GM23338 (cell line): ENCODE measurements at regions not wholly inside any gene's neighbourhood (a gene's known extent, or its start where the extent isn't known, plus 50 kb on each side); places are given as distances from the start of the nearest gene placed in this dataset.

ENCODE experiments used
- ATAC-seq: fragments of 200-7000 bp; cut with Tn5 transposase; 3 replicates; pipeline ENCODE4 v1.9.1; 2020
- DNase-seq: peaks from one replicate; pipeline ENCODE4 v3.0.0-alpha.2; 2015; ENCODE audit warnings: low spot score
- H2AFZ ChIP-seq: fragments of 200-600 bp; sonication (generic); 2 replicates; pipeline ENCODE4 v1.8.0; 2016; ENCODE audit warnings: antibody characterized with exemption, mild to moderate bottlenecking, moderate library complexity
- H3F3A ChIP-seq: fragments of 200-600 bp; sonication (generic); replicated peaks from 2 replicates; pipeline ENCODE4 v1.8.0; 2017; ENCODE audit warnings: antibody characterized with exemption, mixed run types, low read depth
- H3K27ac ChIP-seq: fragments of 200-600 bp; sonication (generic); 2 replicates; pipeline ENCODE4 v1.6.1; 2016; ENCODE audit warnings: low read depth
- H3K27me3 ChIP-seq: fragments of 200-600 bp; sonication (generic); 2 replicates; pipeline ENCODE4 v1.8.0; 2016; ENCODE audit warnings: mild to moderate bottlenecking, mixed run types, moderate library complexity; ENCODE audit not compliant: insufficient read depth
- H3K36me3 ChIP-seq: fragments of 200-600 bp; sonication (generic); 2 replicates; pipeline ENCODE4 v1.8.0; 2016; ENCODE audit warnings: mild to moderate bottlenecking; ENCODE audit not compliant: insufficient read depth
- H3K4me1 ChIP-seq: fragments of 200-600 bp; sonication (generic); 2 replicates; pipeline ENCODE4 v1.8.0; 2016; ENCODE audit warnings: mild to moderate bottlenecking, moderate library complexity; ENCODE audit not compliant: insufficient read depth
- H3K4me2 ChIP-seq: fragments of 200-600 bp; sonication (generic); 2 replicates; pipeline ENCODE4 v1.7.1; 2017; ENCODE audit warnings: mixed run types
- H3K4me3 ChIP-seq: fragments of 200-600 bp; sonication (generic); 2 replicates; pipeline ENCODE4 v1.6.1; 2016; ENCODE audit warnings: mixed run types
- H3K79me2 ChIP-seq: fragments of 200-600 bp; sonication (generic); replicated peaks from 2 replicates; pipeline ENCODE4 v1.8.0; 2017; ENCODE audit warnings: mild to moderate bottlenecking; ENCODE audit not compliant: insufficient read depth
- H3K9me2 ChIP-seq: fragments of 200-600 bp; sonication (generic); 2 replicates; pipeline ENCODE4 v1.8.0; 2017; ENCODE audit not compliant: insufficient read depth
- H4K20me1 ChIP-seq: fragments of 200-600 bp; sonication (generic); replicated peaks from 2 replicates; pipeline ENCODE4 v1.8.0; 2017; ENCODE audit warnings: mild to moderate bottlenecking; ENCODE audit not compliant: insufficient read depth
- H3K27ac Mint-ChIP-seq: 2 replicates; pipeline ENCODE4 v1.8.0; 2020; ENCODE audit warnings: inconsistent platforms, mild to moderate bottlenecking, moderate library complexity, mixed read lengths
- H3K27me3 Mint-ChIP-seq: 3 replicates; pipeline ENCODE4 v1.8.0; 2022; ENCODE audit warnings: low read depth, mild to moderate bottlenecking, moderate library complexity, mixed read lengths, inconsistent platforms; ENCODE audit not compliant: insufficient read depth, poor library complexity
- H3K36me3 Mint-ChIP-seq: 3 replicates; pipeline ENCODE4 v1.8.0; 2021; ENCODE audit warnings: low read depth, mild to moderate bottlenecking, inconsistent platforms, moderate library complexity, mixed read lengths
- H3K4me1 Mint-ChIP-seq: 3 replicates; pipeline ENCODE4 v1.8.0; 2020; ENCODE audit warnings: mild to moderate bottlenecking, inconsistent platforms, mixed read lengths
- H3K4me3 Mint-ChIP-seq: 3 replicates; pipeline ENCODE4 v1.8.0; 2021; ENCODE audit warnings: moderate library complexity, mild to moderate bottlenecking, inconsistent platforms, mixed read lengths
- H3K9me3 Mint-ChIP-seq: 3 replicates; pipeline ENCODE4 v1.8.0; 2020; ENCODE audit warnings: moderate library complexity, mild to moderate bottlenecking, inconsistent platforms, mixed read lengths
- CREB1 ChIP-seq: fragments of 250-450 bp; sonication (Bioruptor Pico); IDR thresholded peaks from 2 replicates; pipeline ENCODE4 v1.5.0; 2020; ENCODE audit warnings: low read depth, mild to moderate bottlenecking, moderate library complexity
- EZH2 ChIP-seq: fragments of 200-600 bp; sonication (generic); IDR thresholded peaks from one replicate; pipeline ENCODE4 v1.8.0; 2017; ENCODE audit warnings: antibody characterized with exemption, mild to moderate bottlenecking, low read depth; ENCODE audit not compliant: unreplicated experiment
- EZH2phosphoT487 ChIP-seq: fragments of 200-600 bp; sonication (generic); IDR thresholded peaks from one replicate; pipeline ENCODE4 v1.8.1; 2018; ENCODE audit warnings: antibody characterized with exemption; ENCODE audit not compliant: unreplicated experiment
- JUNB ChIP-seq: IDR thresholded peaks from one replicate; pipeline ENCODE4 v1.6.1; 2016; ENCODE audit warnings: antibody characterized with exemption; ENCODE audit not compliant: unreplicated experiment
- NANOG ChIP-seq: IDR thresholded peaks from 2 replicates; pipeline ENCODE4 v1.6.1; 2016; ENCODE audit warnings: antibody characterized with exemption, borderline replicate concordance
- POLR2AphosphoS5 ChIP-seq: IDR thresholded peaks from 2 replicates; pipeline ENCODE4 v1.6.1; 2016; ENCODE audit warnings: antibody characterized with exemption, low read depth
- STAT1 ChIP-seq: IDR thresholded peaks from one replicate; pipeline ENCODE4 v1.6.1; 2016; ENCODE audit warnings: antibody characterized with exemption; ENCODE audit not compliant: unreplicated experiment
- ZNF114 ChIP-seq: fragments of 250-450 bp; sonication (Bioruptor Pico); IDR thresholded peaks from 2 replicates; pipeline ENCODE4 v1.5.0; 2020; ENCODE audit warnings: mild to moderate bottlenecking, moderate library complexity
- ZNF331 ChIP-seq: fragments of 250-450 bp; sonication (Bioruptor Pico); IDR thresholded peaks from 2 replicates; pipeline ENCODE4 v1.5.0; 2020; ENCODE audit warnings: low read depth, mild to moderate bottlenecking, moderate library complexity
- TF ChIP-seq, protein P1 (sequence below): IDR thresholded peaks from one replicate; pipeline ENCODE4 v1.6.1; 2018; ENCODE audit warnings: antibody characterized with exemption; ENCODE audit not compliant: unreplicated experiment
- TF ChIP-seq, protein P2 (sequence below): IDR thresholded peaks from 2 replicates; pipeline ENCODE4 v1.6.1; 2016; ENCODE audit warnings: antibody characterized with exemption
- TF ChIP-seq, protein P3 (sequence below): fragments of 250-450 bp; sonication (Bioruptor Pico); IDR thresholded peaks from 2 replicates; pipeline ENCODE4 v1.5.0; 2020; ENCODE audit warnings: mild to moderate bottlenecking, moderate library complexity

DNA sequence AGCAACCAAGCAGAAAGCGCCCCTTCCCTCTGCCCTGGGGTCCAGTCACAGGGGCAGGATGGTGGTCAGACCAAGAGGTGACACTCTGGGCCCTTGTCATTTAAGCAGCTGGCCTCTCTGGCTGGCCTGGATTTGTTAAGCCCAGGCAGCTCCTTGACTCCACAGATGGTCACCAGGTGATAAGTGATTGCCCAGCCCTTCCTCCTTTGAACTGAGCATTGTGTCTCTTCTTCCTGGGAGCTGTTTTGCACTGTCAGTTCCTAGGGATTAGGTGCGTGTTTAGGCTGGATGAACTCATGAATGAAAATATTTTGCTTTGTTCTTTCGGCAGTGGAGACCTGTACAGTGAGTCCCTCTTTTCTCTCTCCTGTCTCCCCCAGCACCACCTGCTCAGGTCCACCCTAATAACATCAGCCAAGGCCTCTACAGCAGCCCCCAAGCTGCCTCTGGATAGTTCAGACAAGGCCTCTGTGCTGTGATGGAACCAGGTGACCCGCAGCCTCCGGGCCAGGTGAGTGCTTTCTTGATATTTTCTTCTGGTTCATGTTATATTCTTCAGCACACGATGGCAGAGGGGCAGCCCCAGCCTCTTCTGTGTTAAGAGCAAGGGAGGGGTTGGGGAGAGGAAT lies 139.7 kb upstream of the PITX1 start (continued):
- TF ChIP-seq, protein P1, sequence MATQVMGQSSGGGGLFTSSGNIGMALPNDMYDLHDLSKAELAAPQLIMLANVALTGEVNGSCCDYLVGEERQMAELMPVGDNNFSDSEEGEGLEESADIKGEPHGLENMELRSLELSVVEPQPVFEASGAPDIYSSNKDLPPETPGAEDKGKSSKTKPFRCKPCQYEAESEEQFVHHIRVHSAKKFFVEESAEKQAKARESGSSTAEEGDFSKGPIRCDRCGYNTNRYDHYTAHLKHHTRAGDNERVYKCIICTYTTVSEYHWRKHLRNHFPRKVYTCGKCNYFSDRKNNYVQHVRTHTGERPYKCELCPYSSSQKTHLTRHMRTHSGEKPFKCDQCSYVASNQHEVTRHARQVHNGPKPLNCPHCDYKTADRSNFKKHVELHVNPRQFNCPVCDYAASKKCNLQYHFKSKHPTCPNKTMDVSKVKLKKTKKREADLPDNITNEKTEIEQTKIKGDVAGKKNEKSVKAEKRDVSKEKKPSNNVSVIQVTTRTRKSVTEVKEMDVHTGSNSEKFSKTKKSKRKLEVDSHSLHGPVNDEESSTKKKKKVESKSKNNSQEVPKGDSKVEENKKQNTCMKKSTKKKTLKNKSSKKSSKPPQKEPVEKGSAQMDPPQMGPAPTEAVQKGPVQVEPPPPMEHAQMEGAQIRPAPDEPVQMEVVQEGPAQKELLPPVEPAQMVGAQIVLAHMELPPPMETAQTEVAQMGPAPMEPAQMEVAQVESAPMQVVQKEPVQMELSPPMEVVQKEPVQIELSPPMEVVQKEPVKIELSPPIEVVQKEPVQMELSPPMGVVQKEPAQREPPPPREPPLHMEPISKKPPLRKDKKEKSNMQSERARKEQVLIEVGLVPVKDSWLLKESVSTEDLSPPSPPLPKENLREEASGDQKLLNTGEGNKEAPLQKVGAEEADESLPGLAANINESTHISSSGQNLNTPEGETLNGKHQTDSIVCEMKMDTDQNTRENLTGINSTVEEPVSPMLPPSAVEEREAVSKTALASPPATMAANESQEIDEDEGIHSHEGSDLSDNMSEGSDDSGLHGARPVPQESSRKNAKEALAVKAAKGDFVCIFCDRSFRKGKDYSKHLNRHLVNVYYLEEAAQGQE = no peak
- no peak for TF ChIP-seq EZH2
- no peak for TF ChIP-seq CREB1 (CRISPR knock-in tag)
- no peak for TF ChIP-seq STAT1
- no peak for TF ChIP-seq ZNF331 (CRISPR knock-in tag)
- TF ChIP-seq, protein P2, sequence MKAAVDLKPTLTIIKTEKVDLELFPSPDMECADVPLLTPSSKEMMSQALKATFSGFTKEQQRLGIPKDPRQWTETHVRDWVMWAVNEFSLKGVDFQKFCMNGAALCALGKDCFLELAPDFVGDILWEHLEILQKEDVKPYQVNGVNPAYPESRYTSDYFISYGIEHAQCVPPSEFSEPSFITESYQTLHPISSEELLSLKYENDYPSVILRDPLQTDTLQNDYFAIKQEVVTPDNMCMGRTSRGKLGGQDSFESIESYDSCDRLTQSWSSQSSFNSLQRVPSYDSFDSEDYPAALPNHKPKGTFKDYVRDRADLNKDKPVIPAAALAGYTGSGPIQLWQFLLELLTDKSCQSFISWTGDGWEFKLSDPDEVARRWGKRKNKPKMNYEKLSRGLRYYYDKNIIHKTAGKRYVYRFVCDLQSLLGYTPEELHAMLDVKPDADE = no peak
- TF ChIP-seq NANOG = no peak
- no peak for TF ChIP-seq JUNB
- TF ChIP-seq EZH2phosphoT487 = no peak

DNA sequence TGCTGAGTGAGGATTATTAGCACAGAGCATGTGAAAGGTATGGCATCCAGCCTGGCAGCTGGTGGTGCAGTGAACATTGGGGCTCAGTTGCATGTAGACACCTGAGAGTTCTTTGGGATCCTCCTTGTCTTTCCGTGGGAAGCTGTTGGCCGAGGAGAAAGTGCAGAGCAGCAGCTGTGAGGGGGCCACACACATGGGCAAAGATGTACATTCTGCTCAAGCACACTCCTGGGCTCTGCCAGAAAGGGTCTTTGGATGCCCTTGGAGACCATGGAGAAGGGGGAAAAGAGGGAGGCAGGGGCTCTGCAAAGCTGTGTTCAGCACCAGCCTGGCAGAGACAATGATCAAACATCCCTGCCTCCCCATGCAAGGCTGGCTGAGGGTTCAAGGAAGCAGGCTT lies 138.7 kb upstream of the PITX1 start:
- no peak overlapping the region for H3K4me3 Mint-ChIP-seq
- H3K27me3 Mint-ChIP-seq = peaks cover 7% of the 10 kb centered on the region
- H4K20me1 ChIP-seq = no peaks in the 10 kb centered on the region
- TF ChIP-seq JUNB = no peak
- no peak for TF ChIP-seq POLR2AphosphoS5
- TF ChIP-seq, protein P3, sequence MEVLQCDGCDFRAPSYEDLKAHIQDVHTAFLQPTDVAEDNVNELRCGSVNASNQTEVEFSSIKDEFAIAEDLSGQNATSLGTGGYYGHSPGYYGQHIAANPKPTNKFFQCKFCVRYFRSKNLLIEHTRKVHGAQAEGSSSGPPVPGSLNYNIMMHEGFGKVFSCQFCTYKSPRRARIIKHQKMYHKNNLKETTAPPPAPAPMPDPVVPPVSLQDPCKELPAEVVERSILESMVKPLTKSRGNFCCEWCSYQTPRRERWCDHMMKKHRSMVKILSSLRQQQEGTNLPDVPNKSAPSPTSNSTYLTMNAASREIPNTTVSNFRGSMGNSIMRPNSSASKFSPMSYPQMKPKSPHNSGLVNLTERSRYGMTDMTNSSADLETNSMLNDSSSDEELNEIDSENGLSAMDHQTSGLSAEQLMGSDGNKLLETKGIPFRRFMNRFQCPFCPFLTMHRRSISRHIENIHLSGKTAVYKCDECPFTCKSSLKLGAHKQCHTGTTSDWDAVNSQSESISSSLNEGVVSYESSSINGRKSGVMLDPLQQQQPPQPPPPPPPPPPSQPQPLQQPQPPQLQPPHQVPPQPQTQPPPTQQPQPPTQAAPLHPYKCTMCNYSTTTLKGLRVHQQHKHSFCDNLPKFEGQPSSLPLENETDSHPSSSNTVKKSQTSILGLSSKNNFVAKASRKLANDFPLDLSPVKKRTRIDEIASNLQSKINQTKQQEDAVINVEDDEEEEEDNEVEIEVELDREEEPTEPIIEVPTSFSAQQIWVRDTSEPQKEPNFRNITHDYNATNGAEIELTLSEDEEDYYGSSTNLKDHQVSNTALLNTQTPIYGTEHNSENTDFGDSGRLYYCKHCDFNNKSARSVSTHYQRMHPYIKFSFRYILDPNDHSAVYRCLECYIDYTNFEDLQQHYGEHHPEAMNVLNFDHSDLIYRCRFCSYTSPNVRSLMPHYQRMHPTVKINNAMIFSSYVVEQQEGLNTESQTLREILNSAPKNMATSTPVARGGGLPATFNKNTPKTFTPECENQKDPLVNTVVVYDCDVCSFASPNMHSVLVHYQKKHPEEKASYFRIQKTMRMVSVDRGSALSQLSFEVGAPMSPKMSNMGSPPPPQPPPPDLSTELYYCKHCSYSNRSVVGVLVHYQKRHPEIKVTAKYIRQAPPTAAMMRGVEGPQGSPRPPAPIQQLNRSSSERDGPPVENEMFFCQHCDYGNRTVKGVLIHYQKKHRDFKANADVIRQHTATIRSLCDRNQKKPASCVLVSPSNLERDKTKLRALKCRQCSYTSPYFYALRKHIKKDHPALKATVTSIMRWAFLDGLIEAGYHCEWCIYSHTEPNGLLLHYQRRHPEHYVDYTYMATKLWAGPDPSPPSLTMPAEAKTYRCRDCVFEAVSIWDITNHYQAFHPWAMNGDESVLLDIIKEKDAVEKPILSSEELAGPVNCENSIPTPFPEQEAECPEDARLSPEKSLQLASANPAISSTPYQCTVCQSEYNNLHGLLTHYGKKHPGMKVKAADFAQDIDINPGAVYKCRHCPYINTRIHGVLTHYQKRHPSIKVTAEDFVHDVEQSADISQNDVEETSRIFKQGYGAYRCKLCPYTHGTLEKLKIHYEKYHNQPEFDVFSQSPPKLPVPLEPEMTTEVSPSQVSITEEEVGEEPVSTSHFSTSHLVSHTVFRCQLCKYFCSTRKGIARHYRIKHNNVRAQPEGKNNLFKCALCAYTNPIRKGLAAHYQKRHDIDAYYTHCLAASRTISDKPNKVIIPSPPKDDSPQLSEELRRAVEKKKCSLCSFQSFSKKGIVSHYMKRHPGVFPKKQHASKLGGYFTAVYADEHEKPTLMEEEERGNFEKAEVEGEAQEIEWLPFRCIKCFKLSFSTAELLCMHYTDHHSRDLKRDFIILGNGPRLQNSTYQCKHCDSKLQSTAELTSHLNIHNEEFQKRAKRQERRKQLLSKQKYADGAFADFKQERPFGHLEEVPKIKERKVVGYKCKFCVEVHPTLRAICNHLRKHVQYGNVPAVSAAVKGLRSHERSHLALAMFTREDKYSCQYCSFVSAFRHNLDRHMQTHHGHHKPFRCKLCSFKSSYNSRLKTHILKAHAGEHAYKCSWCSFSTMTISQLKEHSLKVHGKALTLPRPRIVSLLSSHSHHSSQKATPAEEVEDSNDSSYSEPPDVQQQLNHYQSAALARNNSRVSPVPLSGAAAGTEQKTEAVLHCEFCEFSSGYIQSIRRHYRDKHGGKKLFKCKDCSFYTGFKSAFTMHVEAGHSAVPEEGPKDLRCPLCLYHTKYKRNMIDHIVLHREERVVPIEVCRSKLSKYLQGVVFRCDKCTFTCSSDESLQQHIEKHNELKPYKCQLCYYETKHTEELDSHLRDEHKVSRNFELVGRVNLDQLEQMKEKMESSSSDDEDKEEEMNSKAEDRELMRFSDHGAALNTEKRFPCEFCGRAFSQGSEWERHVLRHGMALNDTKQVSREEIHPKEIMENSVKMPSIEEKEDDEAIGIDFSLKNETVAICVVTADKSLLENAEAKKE (CRISPR knock-in tag) = no peak
- TF ChIP-seq EZH2 = no peak
- TF ChIP-seq CREB1 (CRISPR knock-in tag) = no peak
- TF ChIP-seq ZNF331 (CRISPR knock-in tag) = no peak
- no peak for TF ChIP-seq ZNF114 (CRISPR knock-in tag)
- TF ChIP-seq, protein P2 = no peak
- TF ChIP-seq STAT1 = no peak

More for the DNA sequence above, 138.7 kb upstream of the PITX1 start:
- DNase-seq = no peak
- H3K4me2 ChIP-seq = no peak overlapping the region
- H3K4me1 ChIP-seq = no peaks in the 10 kb centered on the region
- no peak overlapping the region for H3K27ac Mint-ChIP-seq
- H3K27me3 ChIP-seq = no peaks in the 10 kb centered on the region
- no peak overlapping the region for H3K27ac ChIP-seq
- ATAC-seq = no peak
- no peak overlapping the region for H3K4me3 ChIP-seq
- H3K79me2 ChIP-seq = no peaks in the 10 kb centered on the region
- H3K9me3 Mint-ChIP-seq = no peaks in the 10 kb centered on the region; the same call in 2 of the 3 replicates
- H3K4me1 Mint-ChIP-seq = 0 out of 3 replicates have a peak, but pooled peaks cover 3% of the 10 kb centered on the region
- no peaks in the 10 kb centered on the region for H3F3A ChIP-seq
- H3K9me2 ChIP-seq = no peaks in the 10 kb centered on the region
- no peak overlapping the region for H2AFZ ChIP-seq
- H3K36me3 ChIP-seq = no peaks in the 10 kb centered on the region
- H3K36me3 Mint-ChIP-seq = no peaks in the 10 kb centered on the region
